ENCODE measurements at regions not wholly inside any gene's neighbourhood (a gene's known extent, or its start where the extent isn't known, plus 50 kb on each side); places are given as distances from the start of the nearest gene placed in this dataset.
"Not testable (repeated sequence)": the region's sequence is repeated elsewhere in the genome, so short reads cannot be mapped to it uniquely, and the experiment has no call there.

- no peak for DNase-seq (ENCODE audit: low spot score)
These were observed 458.3 kb upstream of the SYT4 start for GRCh38 chr18:43735570-43735969.

- no peak for DNase-seq (ENCODE audit: low spot score)
These were observed 467.9 kb upstream of the SYT4 start for GRCh38 chr18:43744960-43745745.

GRCh38 chr18:43751203-43751602 is 473.9 kb upstream of the SYT4 start:
- DNase-seq (ENCODE audit: low spot score): no peak

GRCh38 chr18:43751835-43752234 is 474.5 kb upstream of the SYT4 start:
- DNase-seq (ENCODE audit: low spot score): no peak

GRCh38 chr18:43757273-43757672 is 480.0 kb upstream of the SYT4 start:
- DNase-seq (ENCODE audit: low spot score): no peak

- no peak for DNase-seq (ENCODE audit: low spot score)
These were observed 481.4 kb upstream of the SYT4 start for GRCh38 chr18:43758734-43759133.

GRCh38 chr18:43760010-43760409 is 482.7 kb upstream of the SYT4 start:
- no peak for DNase-seq (ENCODE audit: low spot score)

GRCh38 chr18:43772907-43773306 is 495.6 kb upstream of the SYT4 start:
- no peak for DNase-seq (ENCODE audit: low spot score)

- DNase-seq (ENCODE audit: low spot score): no peak
These were observed 497.2 kb upstream of the SYT4 start for GRCh38 chr18:43774497-43774896.

GRCh38 chr18:43775591-43775990 is 498.3 kb upstream of the SYT4 start:
- no peak for DNase-seq (ENCODE audit: low spot score)

GRCh38 chr18:43776997-43777396 is 499.7 kb upstream of the SYT4 start:
- DNase-seq (ENCODE audit: low spot score): no peak

- peak; percentile 15 for DNase-seq (ENCODE audit: low spot score)
These were observed 500.5 kb upstream of the SYT4 start for GRCh38 chr18:43777636-43778304.

GRCh38 chr18:43780782-43781340 is 503.6 kb upstream of the SYT4 start:
- no peak for DNase-seq (ENCODE audit: low spot score)

GRCh38 chr18:43785158-43785557 is 507.9 kb upstream of the SYT4 start:
- no peak for DNase-seq (ENCODE audit: low spot score)

GRCh38 chr18:43786893-43787292 is 509.6 kb upstream of the SYT4 start:
- DNase-seq (ENCODE audit: low spot score): no peak

GRCh38 chr18:43787721-43788120 is 510.4 kb upstream of the SYT4 start:
- not testable (repeated sequence) for DNase-seq (ENCODE audit: low spot score)

GRCh38 chr18:43789234-43790000 is 512.1 kb upstream of the SYT4 start:
- DNase-seq (ENCODE audit: low spot score): peak; percentile 38

GRCh38 chr18:43793910-43794309 is 516.6 kb upstream of the SYT4 start:
- no peak for DNase-seq (ENCODE audit: low spot score)

- no peak for DNase-seq (ENCODE audit: low spot score)
These were observed 517.1 kb upstream of the SYT4 start for GRCh38 chr18:43794363-43794762.

GRCh38 chr18:43797347-43797746 is 520.1 kb upstream of the SYT4 start:
- no peak for DNase-seq (ENCODE audit: low spot score)

GRCh38 chr18:43800584-43800983 is 523.3 kb upstream of the SYT4 start:
- DNase-seq (ENCODE audit: low spot score): no peak

- no peak for DNase-seq (ENCODE audit: low spot score)
These were observed 528.4 kb upstream of the SYT4 start for GRCh38 chr18:43805646-43806194.

Measured in pons (tissue), 1 donor.